Thoracic aorta (tissue), 2 donors: ENCODE measurements at regions not wholly inside any gene's neighbourhood (a gene's known extent, or its start where the extent isn't known, plus 50 kb on each side); places are given as distances from the start of the nearest gene placed in this dataset.

Experiments used
- ATAC-seq: fragments of 150-250 bp; one replicate; pipeline ENCODE4 v1.8.0; 2017; ENCODE audit warnings: low read depth; ENCODE audit not compliant: insufficient number of reproducible peaks, low FRiP score
- DNase-seq: peaks from one replicate; pipeline ENCODE4 v3.0.0-alpha.2; 2020; ENCODE audit warnings: low spot score
- H3K27ac ChIP-seq, 2 donors: fragments of 200-600 bp; sonication (generic); 1 replicate in 1 of 2; 2 replicates in 1 of 2; pipeline ENCODE4 v1.5.1; 2016; ENCODE audit warnings: mild to moderate bottlenecking in 2 of 2, moderate library complexity in 2 of 2
- H3K27me3 ChIP-seq: fragments of 200-600 bp; sonication (generic); replicated peaks from 2 replicates; pipeline ENCODE4 v1.6.0; 2016; ENCODE audit warnings: mild to moderate bottlenecking; ENCODE audit not compliant: insufficient read depth
- H3K36me3 ChIP-seq: fragments of 200-600 bp; sonication (generic); one replicate; pipeline ENCODE4 v1.5.1; 2016
- H3K4me1 ChIP-seq, 2 donors: fragments of 200-600 bp; sonication (generic); 1 replicate in 1 of 2; 2 replicates in 1 of 2; pipeline versions ENCODE4 v1.5.1 to v1.6.0; 2016; ENCODE audit warnings: low read depth in 2 of 2, mild to moderate bottlenecking in 1 of 2; ENCODE audit not compliant: control insufficient read depth in 1 of 2
- H3K4me3 ChIP-seq: fragments of 200-600 bp; sonication (generic); 2 replicates; pipeline ENCODE4 v1.5.1; 2016; ENCODE audit warnings: mild to moderate bottlenecking
- H3K9me3 ChIP-seq: fragments of 200-600 bp; sonication (generic); 2 replicates; pipeline ENCODE4 v1.5.1; 2016
- CTCF ChIP-seq: fragments of 200-600 bp; sonication (generic); IDR thresholded peaks from one replicate; pipeline ENCODE4 v1.5.1; 2019; ENCODE audit warnings: antibody characterized with exemption

GRCh38 chr14:101370593-101371569 lies 190.4 kb upstream of the DIO3 start:
- no peak for ATAC-seq
- no peaks in the 10 kb centered on the region for H3K36me3 ChIP-seq
- no peak for TF ChIP-seq CTCF
- no peak overlapping the region for H3K4me3 ChIP-seq
- no peak for DNase-seq
- H3K27ac ChIP-seq = no peak overlapping the region
- H3K4me1 ChIP-seq = peaks cover 5 to 25% of the 10 kb centered on the region in 2 donors
- H3K9me3 ChIP-seq = no peaks in the 10 kb centered on the region
- no peaks in the 10 kb centered on the region for H3K27me3 ChIP-seq

GRCh38 chr14:101371799-101372793 lies 189.2 kb upstream of the DIO3 start:
- DNase-seq (no peak), ATAC-seq (no peak)
- no peak for TF ChIP-seq CTCF
- Histone ChIP-seq H3K36me3 (no peaks in the 10 kb centered on the region), H3K27me3 (no peaks in the 10 kb centered on the region), H3K4me3 (no peak overlapping the region), H3K4me1 (peaks cover 5 to 24% of the 10 kb centered on the region in 2 donors), H3K27ac (no peak overlapping the region), H3K9me3 (no peaks in the 10 kb centered on the region)

GRCh38 chr14:101372894-101373620 lies 188.2 kb upstream of the DIO3 start:
- TF ChIP-seq CTCF = no peak
- ATAC-seq = no peak
- no peak for DNase-seq
- Histone ChIP-seq H3K27ac (no peak overlapping the region), H3K4me3 (no peak overlapping the region), H3K27me3 (no peaks in the 10 kb centered on the region), H3K36me3 (no peaks in the 10 kb centered on the region), H3K9me3 (no peaks in the 10 kb centered on the region), H3K4me1 (peaks cover 5 to 24% of the 10 kb centered on the region in 2 donors)

- DNase-seq = no peak
- H3K27ac ChIP-seq = no peak overlapping the region
These were observed 187.5 kb upstream of the DIO3 start for GRCh38 chr14:101373690-101374295.

More at GRCh38 chr14:101373690-101374295, 187.5 kb upstream of the DIO3 start:
- ATAC-seq = no peak
- Histone ChIP-seq H3K36me3 (no peaks in the 10 kb centered on the region), H3K27me3 (no peaks in the 10 kb centered on the region), H3K4me1 (peaks cover 5 to 24% of the 10 kb centered on the region in 2 donors), H3K9me3 (no peaks in the 10 kb centered on the region), H3K4me3 (no peak overlapping the region)
- no peak for TF ChIP-seq CTCF
